H4 (cell line): ENCODE measurements at regions not wholly inside any gene's neighbourhood (a gene's known extent, or its start where the extent isn't known, plus 50 kb on each side); places are given as distances from the start of the nearest gene placed in this dataset.
"Not testable (repeated sequence)": the region's sequence is repeated elsewhere in the genome, so short reads cannot be mapped to it uniquely, and the experiment has no call there.

ENCODE experiments used
- DNase-seq: peaks from one replicate; pipeline ENCODE4 v3.0.0-alpha.2; 2015; ENCODE audit warnings: low spot score

GRCh38 chr3:80334534-80334933, 566.7 kb upstream of the ROBO1 start:
- no peak for DNase-seq

- DNase-seq = no peak
Observed at GRCh38 chr3:80331494-80332170, 563.8 kb upstream of the ROBO1 start.

GRCh38 chr3:80314541-80314940, 546.7 kb upstream of the ROBO1 start:
- DNase-seq = not testable (repeated sequence)

DNA sequence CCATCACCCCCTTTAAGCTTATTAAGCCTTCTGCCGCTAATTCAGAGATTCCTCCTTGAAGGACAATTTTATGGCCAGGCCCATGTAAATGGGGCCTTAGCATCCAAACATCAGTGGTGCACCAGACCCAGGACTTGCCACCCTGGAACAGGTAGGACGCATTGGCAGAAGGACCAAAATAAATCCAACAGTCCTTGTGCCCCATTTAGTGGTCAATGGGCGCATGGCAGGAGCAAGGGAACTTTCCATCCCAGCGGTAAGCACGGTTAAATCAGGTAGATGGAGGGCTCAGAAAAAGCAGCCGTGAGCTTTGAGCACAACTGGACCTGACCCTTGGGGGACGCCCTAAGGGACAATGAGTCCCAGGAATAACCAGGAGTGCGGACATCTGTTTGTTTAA, 540.8 kb upstream of the ROBO1 start:
- DNase-seq = no peak

GRCh38 chr3:80307844-80308243, 540.0 kb upstream of the ROBO1 start:
- no peak for DNase-seq

DNA sequence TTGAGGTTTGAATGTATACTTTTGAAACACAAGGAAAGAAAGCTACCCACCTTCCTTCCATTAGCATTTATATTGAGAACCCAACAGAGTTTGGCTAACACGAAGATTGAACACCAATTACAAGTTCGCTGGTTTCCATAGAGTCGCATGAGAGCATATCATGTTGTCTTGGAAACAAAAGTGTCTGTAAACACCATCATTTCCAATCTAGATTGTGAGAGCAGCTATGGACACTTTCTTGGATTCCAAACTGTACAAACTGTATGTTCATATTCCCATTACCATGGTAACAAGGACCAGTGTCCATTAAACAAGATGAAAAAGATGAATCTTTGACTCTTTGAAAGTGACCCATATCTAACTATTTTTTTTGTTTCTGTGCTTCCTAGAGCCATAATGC, 529.9 kb upstream of the ROBO1 start:
- no peak for DNase-seq

DNA sequence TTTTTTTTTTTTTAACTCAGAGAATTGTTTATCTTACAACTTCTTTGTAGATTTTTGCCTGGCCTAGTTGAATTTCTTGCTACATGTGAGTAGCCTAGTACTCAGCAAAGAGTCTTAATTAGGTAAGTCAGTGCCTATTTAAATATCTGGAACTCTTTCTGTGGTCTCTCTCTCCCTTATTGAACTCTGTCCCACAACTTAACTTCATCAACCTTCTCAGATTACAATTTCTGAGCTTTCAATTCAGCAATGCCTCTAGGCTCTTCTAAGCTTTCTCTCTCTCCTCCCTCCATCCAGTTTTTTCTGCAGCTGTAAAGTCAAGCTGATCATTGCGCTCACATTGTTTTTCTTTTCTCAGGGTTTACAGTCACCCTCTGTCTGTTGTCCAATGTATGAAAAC, 517.6 kb upstream of the ROBO1 start:
- DNase-seq = peak; percentile 66

- DNase-seq = no peak
Observed at GRCh38 chr3:80283783-80284182, 516.0 kb upstream of the ROBO1 start.

- no peak for DNase-seq
Observed at GRCh38 chr3:80278056-80278455, 510.3 kb upstream of the ROBO1 start.

DNA sequence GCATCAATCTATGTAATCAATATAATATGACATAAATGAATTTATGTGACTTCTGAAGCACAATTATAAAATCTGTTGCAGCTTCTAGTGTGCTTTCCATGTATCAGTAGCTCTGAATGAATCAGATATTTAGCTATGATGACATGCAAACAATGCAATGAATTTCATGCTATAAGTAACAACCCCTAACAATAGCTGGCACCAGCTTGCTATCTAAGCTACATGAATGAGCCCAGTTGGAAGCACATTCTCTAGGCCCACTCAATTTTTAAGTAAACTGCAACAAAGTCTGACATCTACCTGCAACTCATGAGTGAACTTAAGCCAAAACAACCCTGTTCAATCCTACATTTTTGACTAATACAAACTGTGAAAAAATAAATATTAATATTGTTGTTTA, 507.3 kb upstream of the ROBO1 start:
- no peak for DNase-seq

- DNase-seq = peak; percentile 42
Observed at GRCh38 chr3:80263260-80263659, 495.5 kb upstream of the ROBO1 start.

GRCh38 chr3:80261082-80261481, 493.3 kb upstream of the ROBO1 start:
- no peak for DNase-seq

GRCh38 chr3:80259736-80260135, 491.9 kb upstream of the ROBO1 start:
- DNase-seq = no peak

GRCh38 chr3:80252113-80252512, 484.3 kb upstream of the ROBO1 start:
- no peak for DNase-seq

DNA sequence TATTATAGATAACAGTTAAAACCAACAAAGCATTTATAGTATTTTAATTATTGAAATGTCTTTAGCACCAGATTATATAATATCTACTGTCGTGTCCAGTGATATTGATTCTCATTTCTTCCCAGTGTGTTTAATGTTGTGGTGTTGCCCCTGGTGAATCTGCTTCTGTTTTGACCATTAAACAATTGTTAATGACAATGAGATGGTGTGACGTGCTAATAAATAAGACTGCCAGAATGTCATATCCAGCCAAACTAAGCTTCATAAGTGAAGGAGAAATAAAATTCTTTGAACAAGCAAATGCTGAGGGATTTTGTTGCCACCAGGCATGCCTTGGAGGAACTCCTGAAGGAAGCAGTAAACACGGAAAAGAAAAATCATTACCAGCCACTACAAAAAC, 480.0 kb upstream of the ROBO1 start:
- DNase-seq = no peak

DNA sequence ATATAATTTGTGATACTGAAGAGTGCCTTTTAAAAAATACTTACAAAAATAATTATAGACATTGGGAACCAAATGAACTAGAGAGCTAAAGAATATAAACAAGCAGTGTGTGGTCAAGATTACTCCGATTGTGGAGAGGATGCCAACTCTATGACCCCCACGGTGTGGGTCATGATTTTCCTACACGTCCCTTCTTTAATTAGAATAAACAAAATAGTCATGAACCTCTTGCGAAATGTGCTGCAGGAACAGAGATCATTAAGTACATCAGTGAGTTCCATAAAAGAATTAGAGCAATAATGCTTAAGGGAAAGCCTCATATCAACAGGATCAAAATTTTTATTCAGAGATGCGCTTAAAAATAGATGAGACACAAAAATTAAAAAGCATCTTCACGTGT, 476.6 kb upstream of the ROBO1 start:
- peak; percentile 11 for DNase-seq

- no peak for DNase-seq
Observed at GRCh38 chr3:80241791-80242190, 474.0 kb upstream of the ROBO1 start.

DNA sequence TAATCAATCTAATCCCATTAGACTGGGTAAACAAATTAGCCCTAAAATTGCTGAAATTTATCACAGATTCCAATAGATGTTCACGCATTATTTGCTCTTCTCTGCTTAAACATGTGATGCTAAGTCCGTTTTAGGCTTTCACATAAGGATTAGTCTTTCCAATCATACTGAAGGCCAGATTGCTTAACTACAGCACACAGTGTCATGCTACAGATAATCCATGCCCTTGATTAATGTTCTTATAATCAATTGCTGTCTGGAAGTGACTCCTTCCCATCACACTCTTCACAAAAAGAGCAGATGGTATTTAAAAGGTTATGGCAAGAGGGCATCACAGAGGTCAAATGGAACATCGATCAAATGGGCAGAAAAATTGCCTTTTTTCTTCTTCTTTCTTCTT, 471.5 kb upstream of the ROBO1 start:
- no peak for DNase-seq

DNA sequence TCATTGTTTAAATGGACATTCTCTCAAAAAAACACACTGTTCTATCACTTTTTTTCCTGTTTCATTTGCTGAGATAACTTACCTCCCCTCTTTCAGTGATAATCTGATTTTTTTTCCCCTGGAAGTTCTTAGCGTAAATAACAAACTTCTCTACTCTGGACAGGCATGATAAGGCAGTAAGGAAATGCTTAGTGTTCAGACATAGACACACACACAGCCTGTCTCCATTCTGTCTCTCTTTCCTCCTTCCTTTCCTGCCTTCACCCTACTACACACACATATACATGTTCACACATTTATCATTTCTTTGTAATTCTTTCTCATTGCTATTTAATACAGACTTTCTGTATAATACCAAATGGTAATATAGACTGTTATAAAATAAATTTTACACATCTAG, 470.8 kb upstream of the ROBO1 start:
- no peak for DNase-seq

- DNase-seq = no peak
Observed at GRCh38 chr3:80238152-80238551, 470.4 kb upstream of the ROBO1 start.

DNA sequence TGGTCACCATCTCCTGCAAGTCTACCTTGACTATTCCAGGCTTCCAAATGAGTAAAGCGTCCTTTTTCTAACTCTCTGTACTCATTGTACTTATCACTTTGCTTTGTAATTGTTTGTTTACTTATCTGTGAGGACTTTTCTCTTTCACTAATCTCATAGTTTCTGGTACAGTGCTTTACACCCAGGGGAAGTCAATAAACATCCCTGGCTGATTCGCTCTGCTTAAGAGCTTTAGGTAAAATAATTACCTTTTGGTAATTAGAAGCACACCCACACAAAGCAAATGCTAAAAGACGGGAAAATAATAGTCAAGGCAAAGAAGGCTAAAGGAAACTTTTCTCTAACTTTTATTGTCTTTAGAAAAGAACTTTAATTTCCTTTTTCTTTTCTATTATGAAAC, 466.9 kb upstream of the ROBO1 start:
- DNase-seq = no peak

- DNase-seq = no peak
Observed at GRCh38 chr3:80233576-80233975, 465.8 kb upstream of the ROBO1 start.

DNA sequence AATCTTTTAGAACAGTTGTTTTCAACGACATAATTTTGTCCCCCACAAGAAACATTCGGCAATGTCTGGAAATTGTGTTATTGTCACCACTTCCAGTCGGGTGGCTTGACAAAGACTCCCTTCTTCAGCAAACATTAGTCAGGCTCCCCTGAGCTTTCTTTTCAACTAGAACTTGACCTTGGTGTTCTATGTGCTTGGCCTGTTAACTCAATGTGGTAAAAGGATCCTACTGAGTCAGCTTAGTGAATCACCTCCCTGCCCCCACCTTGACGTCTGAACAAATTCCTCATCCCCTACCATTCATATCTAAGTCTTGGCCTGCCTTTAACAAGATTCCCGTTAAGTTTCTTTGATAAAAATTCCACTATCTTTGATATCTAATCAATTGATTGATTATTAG, 465.0 kb upstream of the ROBO1 start:
- peak; percentile 2 for DNase-seq

DNA sequence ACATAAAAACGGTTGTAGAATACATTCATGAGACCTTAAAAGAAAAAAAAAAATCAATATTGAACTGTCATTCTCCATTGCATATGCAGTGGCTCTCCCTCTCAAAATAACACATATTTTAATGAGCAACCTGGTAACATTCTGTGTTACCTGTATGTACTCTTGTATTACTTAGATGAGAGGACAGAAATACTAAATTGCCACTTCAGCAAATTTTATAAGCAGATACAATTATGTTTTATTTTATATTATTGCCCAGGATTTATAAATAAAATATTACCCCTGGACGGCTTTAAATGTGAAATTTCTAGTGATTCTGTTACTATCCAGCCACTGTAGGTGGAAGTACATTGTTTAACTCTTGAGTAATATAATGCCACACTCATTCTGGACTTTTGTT, 463.2 kb upstream of the ROBO1 start:
- no peak for DNase-seq
